SK-N-MC (cell line): ENCODE measurements at regions not wholly inside any gene's neighbourhood (a gene's known extent, or its start where the extent isn't known, plus 50 kb on each side); places are given as distances from the start of the nearest gene placed in this dataset.

Experiments used
- EZH2 ChIP-seq: fragments of 200-600 bp; sonication (generic); IDR thresholded peaks from one replicate; pipeline ENCODE4 v1.6.1; 2017; ENCODE audit warnings: antibody characterized with exemption
- FOXP2 ChIP-seq: optimal IDR thresholded peaks from 2 replicates; pipeline ENCODE3; 2011; ENCODE audit warnings: mild to moderate bottlenecking, moderate library complexity; ENCODE audit not compliant: insufficient read depth; ENCODE audit errors: extremely low read length, control extremely low read depth
- POLR2AphosphoS5 ChIP-seq: IDR thresholded peaks from 2 replicates; pipeline ENCODE4 v1.6.1; 2012; ENCODE audit warnings: mild to moderate bottlenecking, low read depth, low read length, borderline replicate concordance

DNA sequence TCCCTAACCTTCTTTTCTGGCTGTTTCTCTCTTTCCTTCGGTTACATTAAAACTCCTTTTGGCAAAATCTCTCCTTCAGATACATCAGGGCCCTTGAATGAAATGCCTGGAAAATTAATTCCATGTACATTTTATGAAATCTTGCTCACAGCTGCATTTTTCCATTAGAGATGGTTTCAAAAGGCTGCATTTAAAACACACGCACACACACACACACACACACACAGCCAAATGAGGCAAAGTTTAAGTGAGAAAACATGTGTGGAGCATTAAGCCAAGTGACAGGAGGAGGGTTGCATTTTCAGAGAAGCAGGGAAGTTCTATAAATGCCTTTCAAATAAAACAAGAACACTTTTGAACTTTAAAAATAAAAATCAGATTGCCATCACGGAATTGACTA lies 216.4 kb downstream of the LRIG3 start:
- no peak for TF ChIP-seq POLR2AphosphoS5
- no peak for TF ChIP-seq EZH2
- TF ChIP-seq FOXP2: no peak
